Fibroblast of the aortic adventitia (primary cell): ENCODE measurements at regions not wholly inside any gene's neighbourhood (a gene's known extent, or its start where the extent isn't known, plus 50 kb on each side); places are given as distances from the start of the nearest gene placed in this dataset.

Experiments used
- DNase-seq: peaks from one replicate; pipeline ENCODE4 v3.0.0-alpha.2; 2010; ENCODE audit warnings: low read depth
- H3K4me3 ChIP-seq: 2 replicates; pipeline ENCODE4 v1.5.1; 2011; ENCODE audit warnings: low read depth, mild to moderate bottlenecking, control low read depth, low read length, moderate library complexity
- CTCF ChIP-seq: IDR thresholded peaks from 2 replicates; pipeline ENCODE4 v1.5.1; 2011; ENCODE audit warnings: mild to moderate bottlenecking, low read length, control low read depth, inconsistent platforms; ENCODE audit not compliant: insufficient read depth

DNA sequence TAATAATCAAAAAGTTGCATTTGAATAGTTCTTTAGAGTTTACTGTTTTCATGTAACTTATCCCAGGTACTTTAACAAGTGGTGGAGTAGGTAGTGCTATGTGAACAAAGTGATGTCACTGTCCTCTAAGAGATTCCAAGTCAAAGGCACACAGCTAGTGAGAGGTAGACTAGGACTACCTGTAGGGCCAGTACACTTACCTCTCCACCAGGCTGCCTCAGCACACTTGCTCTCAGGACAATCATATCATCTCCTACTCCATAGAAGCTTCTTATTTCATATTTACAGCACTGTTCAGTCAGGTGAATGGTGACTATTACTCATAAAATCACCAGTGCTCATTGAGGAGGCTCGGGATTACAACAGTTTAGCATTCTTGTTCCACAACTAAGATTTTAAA, 173.0 kb upstream of the EMCN start:
- no peak for TF ChIP-seq CTCF

GRCh38 chr4:100688368-100688767, 170.5 kb upstream of the EMCN start:
- DNase-seq, result no peak
- no peak overlapping the region for H3K4me3 ChIP-seq
- no peak for TF ChIP-seq CTCF

More for the DNA sequence above, 173.0 kb upstream of the EMCN start:
- DNase-seq, result no peak
- H3K4me3 ChIP-seq, result no peak overlapping the region

DNA sequence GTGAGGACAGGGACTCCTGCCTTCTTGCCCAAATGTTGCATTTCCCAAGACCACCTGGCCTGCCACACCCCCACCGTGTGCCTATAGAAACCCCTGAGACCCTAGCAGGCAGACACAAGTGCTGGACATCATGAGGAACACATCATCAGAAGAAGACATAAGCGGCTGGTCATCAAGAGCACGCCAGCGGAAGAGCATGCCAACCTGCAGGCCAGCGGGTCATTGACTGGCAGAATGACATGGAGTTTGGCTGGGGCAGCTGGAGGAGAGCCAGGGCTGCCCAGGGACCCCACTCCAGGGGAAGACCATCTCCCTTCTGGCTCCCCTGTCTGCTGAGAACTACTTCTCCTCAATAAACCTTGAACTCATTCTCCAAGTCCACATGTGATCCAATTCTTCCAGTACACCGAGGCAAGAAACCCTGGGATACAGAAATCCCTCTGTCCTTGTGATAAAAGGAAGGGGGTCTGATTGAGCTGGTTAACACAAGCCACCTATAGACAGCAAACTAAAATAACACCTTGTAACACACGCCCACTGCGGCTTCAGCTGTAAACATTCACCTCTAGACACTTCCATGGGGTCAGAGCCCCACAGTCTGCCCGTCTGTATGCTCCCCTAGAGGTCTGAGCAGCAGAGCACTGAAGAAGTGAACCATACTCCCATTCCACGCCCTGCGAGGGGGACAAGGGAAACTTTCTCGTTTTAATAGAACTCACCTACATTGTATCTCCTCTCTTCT, 164.8 kb upstream of the EMCN start:
- no peak overlapping the region for H3K4me3 ChIP-seq
- DNase-seq, result no peak
- TF ChIP-seq CTCF, result no peak

- DNase-seq, result no peak
- no peak overlapping the region for H3K4me3 ChIP-seq
- TF ChIP-seq CTCF, result no peak
Observed at GRCh38 chr4:100681289-100681688, 163.5 kb upstream of the EMCN start.

DNA sequence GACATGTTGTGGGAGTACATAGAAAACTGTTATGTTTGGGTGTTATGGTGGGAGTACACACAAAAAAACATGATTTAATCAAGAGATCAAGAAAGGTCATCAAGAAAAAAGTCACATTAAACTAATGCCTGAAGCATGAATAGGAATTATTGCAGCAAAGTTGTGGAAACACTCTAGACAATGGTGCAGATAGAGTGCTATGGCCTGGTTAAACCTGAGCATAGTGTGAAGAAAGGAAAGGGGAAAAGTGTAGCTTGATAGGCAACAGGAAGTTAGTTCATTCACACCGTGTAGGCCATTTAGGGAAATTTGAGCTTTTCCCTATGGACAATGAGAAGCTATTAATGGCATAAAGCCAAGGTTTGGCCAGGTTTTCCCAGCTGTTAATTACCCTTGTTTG, 162.1 kb upstream of the EMCN start:
- no peak for TF ChIP-seq CTCF
- no peak for DNase-seq
- no peak overlapping the region for H3K4me3 ChIP-seq

DNA sequence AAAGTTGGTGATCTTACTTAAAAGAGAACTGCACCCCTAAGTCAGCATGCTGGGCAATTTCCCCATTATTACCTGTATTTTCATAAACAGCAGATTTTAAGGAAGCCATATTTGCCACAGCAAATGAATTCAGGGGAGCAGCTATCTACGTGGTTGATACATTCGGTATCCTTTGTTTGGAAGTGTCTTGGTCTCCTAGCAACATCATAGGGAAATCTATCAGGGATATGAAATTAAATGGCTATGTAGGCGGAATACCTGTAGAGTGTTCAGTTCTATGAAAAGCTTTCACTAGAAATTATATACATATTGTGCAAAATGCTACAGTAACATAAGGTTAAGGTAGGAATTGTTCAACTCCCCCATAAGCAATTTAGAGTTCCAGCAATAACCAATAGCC, 157.2 kb upstream of the EMCN start:
- TF ChIP-seq CTCF, result no peak
- H3K4me3 ChIP-seq, result no peak overlapping the region
- no peak for DNase-seq

- peak; percentile 89 for DNase-seq
- TF ChIP-seq CTCF, result no peak
- H3K4me3 ChIP-seq, result no peak overlapping the region
Observed at GRCh38 chr4:100657187-100657586, 139.4 kb upstream of the EMCN start.
